HEK293 (cell line): ENCODE measurements at regions not wholly inside any gene's neighbourhood (a gene's known extent, or its start where the extent isn't known, plus 50 kb on each side); places are given as distances from the start of the nearest gene placed in this dataset.

Experiments used
- KLF7 ChIP-seq: fragments of 450-650 bp; formaldehyde crosslinking; IDR thresholded peaks from 2 replicates; pipeline ENCODE4 v1.5.1; 2016; ENCODE audit warnings: missing biosample characterization, missing genetic modification characterization, borderline replicate concordance
- YY1 ChIP-seq: fragments of 450-650 bp; formaldehyde crosslinking; IDR thresholded peaks from 2 replicates; pipeline ENCODE4 v1.5.1; 2018; ENCODE audit warnings: missing biosample characterization, missing genetic modification characterization
- ZBTB7A ChIP-seq: fragments of 450-650 bp; formaldehyde crosslinking; IDR thresholded peaks from 2 replicates; pipeline ENCODE4 v1.5.1; 2016; ENCODE audit warnings: low read depth, missing biosample characterization, missing genetic modification characterization
- ZBTB8A ChIP-seq: fragments of 450-650 bp; formaldehyde crosslinking; IDR thresholded peaks from 2 replicates; pipeline ENCODE4 v1.5.1; 2016; ENCODE audit warnings: missing biosample characterization, missing genetic modification characterization
- ZNF223 ChIP-seq: fragments of 450-650 bp; formaldehyde crosslinking; IDR thresholded peaks from 2 replicates; pipeline ENCODE4 v1.5.1; 2016; ENCODE audit warnings: missing biosample characterization, missing genetic modification characterization
- ZNF830 ChIP-seq: fragments of 450-650 bp; IDR thresholded peaks from 2 replicates; pipeline ENCODE4 v1.5.0; 2018; ENCODE audit warnings: missing biosample characterization, missing genetic modification characterization, low read depth, mild to moderate bottlenecking, moderate library complexity
- TF ChIP-seq, protein P1 (sequence below): fragments of 450-650 bp; formaldehyde crosslinking; IDR thresholded peaks from 2 replicates; pipeline ENCODE4 v1.5.1; 2016; ENCODE audit warnings: missing biosample characterization, missing genetic modification characterization
- TF ChIP-seq, protein P2 (sequence below): fragments of 450-650 bp; formaldehyde crosslinking; IDR thresholded peaks from 2 replicates; pipeline ENCODE4 v1.5.1; 2016; ENCODE audit warnings: missing biosample characterization, missing genetic modification characterization
- TF ChIP-seq, protein P3 (sequence below): fragments of 450-650 bp; formaldehyde crosslinking; IDR thresholded peaks from 2 replicates; pipeline ENCODE4 v1.5.1; 2016; ENCODE audit warnings: missing biosample characterization, missing genetic modification characterization

DNA sequence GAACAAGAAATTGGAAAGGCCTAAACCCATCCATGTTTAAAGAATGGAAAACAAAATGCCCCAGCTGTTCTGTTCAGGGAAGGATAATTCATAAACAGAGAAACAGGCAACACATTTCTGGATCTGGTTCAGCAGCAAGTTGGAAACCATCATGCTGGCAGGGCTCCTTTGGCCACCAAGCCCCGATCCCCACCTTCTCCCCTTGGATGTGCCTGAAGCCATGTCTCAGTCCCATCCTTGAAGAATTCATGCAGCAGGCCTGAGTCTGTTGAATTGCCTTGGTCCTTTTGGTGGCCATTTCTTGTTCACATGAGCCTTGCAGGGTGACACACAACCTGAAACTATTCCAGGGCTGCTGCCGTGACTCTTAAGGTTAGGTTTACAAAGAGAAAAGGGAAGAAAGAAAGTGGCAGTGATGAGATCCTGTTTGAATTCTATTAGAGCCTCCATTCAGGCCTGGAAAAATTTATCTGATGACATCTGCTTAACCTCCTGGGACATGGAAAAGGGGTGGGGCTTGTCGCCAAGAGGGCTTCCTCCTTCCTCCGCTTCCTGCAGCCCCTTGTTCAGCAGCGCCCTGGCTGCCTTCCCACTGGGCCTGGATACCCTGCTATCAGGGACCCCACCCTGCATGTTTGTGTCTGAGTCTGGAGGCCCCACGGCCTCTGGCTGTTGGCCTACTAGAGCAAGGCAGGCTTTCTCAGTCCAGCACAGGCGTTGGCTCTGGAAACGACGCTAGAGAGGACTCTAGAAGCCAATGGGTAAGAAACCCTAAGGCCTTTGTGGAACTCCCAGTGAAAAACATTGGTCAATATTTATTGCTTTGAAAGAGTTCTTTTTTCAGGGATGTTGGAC lies 341.9 kb downstream of the C12orf75 start:
- TF ChIP-seq ZBTB7A (tag by site-specific recombination), result no peak
- TF ChIP-seq, protein P1, sequence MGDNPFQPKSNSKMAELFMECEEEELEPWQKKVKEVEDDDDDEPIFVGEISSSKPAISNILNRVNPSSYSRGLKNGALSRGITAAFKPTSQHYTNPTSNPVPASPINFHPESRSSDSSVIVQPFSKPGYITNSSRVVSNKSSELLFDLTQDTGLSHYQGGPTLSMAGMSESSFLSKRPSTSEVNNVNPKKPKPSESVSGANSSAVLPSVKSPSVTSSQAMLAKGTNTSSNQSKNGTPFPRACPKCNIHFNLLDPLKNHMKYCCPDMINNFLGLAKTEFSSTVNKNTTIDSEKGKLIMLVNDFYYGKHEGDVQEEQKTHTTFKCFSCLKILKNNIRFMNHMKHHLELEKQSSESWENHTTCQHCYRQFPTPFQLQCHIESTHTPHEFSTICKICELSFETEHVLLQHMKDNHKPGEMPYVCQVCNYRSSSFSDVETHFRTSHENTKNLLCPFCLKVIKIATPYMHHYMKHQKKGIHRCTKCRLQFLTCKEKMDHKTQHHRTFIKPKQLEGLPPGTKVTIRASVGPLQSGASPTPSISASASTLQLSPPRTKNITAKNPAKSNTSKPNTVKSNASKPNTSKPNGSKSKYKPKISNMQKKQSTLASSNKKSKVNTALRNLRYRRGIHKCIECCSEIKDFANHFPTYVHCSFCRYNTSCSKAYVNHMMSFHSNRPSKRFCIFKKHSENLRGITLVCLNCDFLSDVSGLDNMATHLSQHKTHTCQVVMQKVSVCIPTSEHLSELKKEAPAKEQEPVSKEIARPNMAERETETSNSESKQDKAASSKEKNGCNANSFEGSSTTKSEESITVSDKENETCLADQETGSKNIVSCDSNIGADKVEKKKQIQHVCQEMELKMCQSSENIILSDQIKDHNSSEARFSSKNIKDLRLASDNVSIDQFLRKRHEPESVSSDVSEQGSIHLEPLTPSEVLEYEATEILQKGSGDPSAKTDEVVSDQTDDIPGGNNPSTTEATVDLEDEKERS (tag by site-specific recombination), result no peak
- TF ChIP-seq, protein P2, sequence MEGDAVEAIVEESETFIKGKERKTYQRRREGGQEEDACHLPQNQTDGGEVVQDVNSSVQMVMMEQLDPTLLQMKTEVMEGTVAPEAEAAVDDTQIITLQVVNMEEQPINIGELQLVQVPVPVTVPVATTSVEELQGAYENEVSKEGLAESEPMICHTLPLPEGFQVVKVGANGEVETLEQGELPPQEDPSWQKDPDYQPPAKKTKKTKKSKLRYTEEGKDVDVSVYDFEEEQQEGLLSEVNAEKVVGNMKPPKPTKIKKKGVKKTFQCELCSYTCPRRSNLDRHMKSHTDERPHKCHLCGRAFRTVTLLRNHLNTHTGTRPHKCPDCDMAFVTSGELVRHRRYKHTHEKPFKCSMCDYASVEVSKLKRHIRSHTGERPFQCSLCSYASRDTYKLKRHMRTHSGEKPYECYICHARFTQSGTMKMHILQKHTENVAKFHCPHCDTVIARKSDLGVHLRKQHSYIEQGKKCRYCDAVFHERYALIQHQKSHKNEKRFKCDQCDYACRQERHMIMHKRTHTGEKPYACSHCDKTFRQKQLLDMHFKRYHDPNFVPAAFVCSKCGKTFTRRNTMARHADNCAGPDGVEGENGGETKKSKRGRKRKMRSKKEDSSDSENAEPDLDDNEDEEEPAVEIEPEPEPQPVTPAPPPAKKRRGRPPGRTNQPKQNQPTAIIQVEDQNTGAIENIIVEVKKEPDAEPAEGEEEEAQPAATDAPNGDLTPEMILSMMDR, result no peak
- TF ChIP-seq ZNF223 (tag by site-specific recombination), result no peak
- no peak for TF ChIP-seq ZNF830
- no peak for TF ChIP-seq KLF7 (tag by site-specific recombination)
- TF ChIP-seq YY1, result no peak
- TF ChIP-seq, protein P3, sequence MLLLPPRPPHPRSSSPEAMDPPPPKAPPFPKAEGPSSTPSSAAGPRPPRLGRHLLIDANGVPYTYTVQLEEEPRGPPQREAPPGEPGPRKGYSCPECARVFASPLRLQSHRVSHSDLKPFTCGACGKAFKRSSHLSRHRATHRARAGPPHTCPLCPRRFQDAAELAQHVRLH (tag by site-specific recombination), result no peak
- no peak for TF ChIP-seq ZBTB8A
